CD4-positive, alpha-beta T cell treated with Interferon alpha-2 for 1 hour (primary cell): ENCODE measurements at regions not wholly inside any gene's neighbourhood (a gene's known extent, or its start where the extent isn't known, plus 50 kb on each side); places are given as distances from the start of the nearest gene placed in this dataset.

Experiments
- DNase-seq, 2 donors: peaks; one replicate each; pipeline ENCODE4 v3.0.0-alpha.2; 2020 to 2022

DNA sequence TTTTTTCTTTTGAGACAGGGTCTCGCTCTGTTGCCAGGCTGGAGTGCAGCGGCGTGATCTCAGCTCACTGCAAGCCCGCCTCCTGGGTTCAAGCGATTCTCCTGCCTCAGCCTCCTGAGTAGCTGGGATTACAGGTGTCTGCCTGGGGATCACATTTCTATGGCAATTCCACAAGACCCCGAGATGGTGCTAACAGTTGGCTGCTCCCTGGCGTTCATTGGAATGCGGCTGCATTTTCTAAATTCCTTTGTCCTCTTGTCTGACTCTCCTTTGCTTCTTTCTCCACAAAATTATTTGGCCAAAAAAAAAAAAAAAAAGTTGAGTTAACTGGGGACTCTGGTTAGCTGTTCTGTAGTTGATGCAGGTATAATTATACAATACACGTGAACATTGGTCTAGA lies 176.4 kb downstream of the ETS2 start:
- no peak for DNase-seq

DNA sequence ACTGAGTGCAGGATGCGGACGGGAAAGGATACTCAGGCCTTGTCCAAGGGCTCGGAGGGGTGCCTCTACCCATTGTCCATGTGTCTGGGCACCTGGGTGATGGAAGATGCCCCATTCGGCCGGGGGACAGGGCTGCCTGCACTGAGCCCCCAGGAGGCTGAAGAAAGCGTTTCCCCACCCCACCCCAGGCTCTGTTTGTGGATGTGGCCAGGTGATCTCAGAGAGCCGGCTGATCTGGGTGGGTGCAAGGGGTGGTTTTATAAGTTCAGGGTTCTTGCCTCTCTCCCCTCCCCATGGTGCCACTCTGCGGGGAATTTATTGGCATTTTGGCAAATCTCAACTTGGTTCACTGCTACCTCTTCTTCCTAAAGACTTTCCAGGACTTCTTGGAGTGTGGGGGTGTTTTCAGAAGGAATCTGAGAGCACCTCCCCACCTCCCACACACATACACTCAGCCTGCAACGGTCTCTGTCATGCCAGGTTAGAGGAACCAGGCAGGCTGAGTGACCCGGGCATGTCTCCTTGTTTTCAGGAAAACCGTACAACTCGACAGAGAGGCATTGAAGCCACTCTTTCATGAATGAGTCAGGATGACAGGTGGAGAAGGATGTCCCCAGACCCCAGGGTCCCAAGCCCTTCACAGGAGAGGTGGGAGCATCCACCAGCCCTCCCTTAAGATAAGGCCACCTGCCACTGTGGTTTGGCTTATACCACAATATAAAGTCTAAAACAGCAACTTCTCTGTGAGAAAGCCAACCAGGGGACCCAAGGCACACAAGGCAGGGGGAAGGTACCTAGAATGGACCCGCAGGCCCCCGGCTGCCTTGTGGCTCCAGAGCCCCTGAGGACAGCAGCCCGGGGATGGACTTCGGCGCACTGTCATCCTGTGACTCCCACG lies 174.9 kb downstream of the ETS2 start:
- DNase-seq, result no peak

DNA sequence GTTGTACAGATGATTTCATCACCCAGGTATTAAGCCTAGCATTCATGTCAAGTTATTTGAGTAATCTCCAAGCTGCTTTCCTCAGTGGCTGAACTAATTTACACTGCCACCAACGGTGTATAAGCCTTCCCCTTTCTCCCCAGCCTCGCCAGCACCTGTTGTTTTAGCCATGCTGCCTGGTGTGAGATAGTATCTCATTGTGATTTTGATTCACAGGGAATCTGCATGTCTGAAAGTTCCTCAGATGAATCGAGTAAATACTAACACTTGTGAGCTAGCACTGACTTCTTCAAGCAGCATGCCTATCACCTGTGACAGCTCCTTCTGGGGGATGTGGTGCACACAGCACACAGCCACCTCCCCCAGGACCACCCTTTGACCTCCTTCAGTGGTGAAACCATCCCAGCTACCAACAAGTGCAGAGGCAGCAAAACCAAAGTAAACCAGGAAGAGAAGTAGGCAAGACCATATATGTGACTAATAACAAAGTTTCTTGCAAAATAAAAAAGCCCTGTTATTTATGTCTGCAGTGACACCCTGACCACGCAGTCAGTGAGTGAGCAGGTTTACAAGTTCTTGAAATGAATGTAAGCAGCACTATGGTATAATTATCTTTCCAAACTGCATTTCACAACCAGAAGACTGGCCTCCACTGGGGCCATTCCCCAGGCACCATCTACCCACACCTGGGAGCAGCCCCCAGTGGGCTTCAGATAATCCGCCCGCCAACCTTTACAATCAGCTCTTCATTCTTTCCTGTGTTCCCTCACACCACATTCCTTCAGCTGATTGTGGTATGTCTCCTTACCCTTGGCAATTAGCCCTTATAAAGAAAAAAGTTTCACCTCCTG lies 173.8 kb downstream of the ETS2 start:
- peak in 1 of 2 donors; percentile 9 for DNase-seq

DNA sequence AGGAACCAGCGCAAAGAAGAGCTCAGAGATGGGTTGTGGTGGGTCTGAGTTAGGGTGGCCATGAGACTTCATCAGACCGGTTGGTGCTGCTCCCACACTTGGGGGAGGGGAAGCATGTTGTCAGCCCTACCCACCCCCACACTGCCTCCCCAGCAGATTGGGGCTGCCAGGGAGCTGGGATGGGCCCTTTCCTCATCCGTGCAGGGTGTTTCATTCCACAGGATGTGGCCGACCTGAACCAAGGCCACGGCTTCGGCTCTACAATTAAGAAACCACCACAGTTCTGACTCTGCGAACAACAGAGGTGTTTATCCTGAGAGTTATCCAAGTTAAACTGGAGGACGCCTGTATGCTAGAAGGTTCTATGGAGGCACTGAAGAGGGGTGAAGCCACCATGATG lies 171.2 kb downstream of the ETS2 start:
- no peak for DNase-seq

DNA sequence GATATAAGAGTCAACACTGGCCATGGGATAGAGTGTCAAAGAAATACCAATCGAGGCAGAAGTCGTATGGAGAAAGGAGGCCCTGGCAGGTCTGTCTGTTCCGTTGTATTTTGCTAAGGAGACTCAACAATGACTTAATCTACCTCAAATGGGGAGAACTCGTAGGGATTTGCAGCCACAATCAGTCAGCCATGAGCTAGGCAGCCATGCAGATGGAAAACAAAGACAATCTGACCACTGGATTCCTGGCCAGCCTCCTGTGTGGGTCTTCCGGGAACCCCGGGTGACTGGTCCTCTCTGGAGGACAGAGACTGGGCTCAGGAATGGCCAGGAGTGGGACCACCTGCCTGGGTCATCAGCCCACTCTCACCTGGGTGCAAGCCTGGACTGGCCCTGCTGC lies 167.8 kb downstream of the ETS2 start:
- DNase-seq, result no peak

DNA sequence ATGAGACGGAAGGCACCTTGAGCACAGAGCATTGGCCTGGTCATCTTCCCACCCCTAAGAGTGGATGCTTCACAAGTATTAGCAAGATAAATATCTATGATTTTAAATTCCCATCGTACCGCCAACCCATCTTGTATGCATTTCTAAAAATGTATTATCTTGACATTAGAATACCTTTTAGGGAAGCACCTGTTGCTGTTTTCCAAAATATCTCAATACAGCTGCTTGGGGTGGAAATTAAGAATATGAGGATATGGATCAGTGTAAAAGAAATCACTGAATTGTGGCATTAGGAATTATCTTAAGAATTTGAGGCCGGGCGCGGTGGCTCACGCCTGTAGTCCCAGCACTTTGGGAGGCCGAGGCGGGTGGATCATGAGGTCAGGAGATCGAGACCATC lies 166.3 kb downstream of the ETS2 start:
- no peak for DNase-seq

DNA sequence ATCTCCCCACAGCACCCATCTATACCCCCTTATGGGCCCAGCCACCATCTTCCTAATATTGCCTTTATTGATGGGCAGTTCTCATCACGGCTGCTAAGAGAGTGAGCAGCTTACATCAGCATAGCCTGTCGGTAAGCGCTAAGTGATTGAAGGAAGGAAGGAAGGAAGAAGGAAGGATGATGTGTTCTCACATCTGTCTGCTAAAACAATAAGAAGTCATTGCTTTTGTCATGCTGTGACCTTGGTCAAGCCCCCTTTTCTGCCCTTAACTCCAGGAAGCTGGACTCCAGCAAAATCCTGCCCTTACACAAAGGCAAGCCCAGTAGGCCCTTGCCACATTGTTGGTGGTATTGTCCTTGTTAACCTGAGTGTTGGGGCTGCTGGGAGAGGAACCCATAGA lies 165.0 kb downstream of the ETS2 start:
- DNase-seq, result no peak

DNA sequence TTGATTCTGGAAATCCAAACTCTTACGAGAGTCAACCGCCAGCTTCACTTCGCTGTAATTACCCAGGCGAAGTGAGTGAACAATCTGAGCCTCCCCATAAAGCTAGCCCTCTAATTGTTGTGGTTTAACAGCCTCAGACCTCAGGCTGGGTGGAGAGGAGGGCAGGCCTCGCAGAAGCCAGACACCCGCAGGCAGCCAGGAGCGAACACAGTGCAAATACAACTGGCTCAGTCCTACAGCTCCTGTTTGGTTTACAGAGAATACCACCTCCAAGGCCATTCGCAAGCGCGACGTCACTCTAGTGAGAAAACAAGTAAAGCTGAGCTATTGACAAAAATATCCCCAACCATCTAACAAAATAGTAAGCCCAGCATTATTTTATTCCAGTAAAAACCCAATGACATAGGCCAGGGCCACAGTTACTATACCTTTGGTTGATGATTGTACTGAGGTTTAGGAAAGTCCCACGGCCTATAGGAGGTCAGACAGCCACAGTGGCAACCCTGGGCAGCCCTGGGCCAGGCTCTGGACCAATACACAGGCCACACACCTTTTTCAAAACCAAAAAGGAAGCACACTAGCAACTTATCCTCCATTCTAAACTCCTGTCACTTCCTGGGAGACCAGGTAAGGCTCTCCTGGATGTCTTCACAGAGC lies 163.3 kb downstream of the ETS2 start:
- no peak for DNase-seq

DNA sequence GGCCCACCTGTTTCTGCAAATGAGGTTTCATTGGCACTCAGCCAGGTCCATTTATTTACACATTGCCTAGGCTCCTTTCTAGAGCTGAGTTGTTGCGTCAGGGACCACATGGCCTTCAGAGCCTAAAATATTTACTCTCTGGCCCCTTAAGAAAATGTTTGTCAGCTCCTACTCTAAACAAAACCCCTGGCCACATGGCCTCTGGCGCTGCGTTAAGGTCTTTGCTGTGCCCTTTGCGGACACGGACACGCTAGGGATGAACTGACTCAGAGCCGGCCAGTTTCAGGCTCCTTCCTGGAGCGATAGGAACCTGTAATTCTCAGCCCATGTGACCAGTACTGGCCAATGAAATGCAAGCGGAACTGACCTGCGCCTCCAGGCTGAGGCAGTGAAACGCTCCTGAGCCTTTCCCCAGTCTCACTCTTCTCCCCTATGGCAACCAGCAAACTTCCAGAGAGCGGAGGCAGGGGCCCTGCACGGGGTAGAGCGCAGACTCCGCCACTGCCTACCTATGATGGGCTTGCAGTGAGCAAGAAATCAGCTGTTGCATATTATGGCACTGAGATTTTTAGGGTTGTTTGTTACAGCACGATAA lies 160.3 kb downstream of the ETS2 start:
- DNase-seq, result no peak

DNA sequence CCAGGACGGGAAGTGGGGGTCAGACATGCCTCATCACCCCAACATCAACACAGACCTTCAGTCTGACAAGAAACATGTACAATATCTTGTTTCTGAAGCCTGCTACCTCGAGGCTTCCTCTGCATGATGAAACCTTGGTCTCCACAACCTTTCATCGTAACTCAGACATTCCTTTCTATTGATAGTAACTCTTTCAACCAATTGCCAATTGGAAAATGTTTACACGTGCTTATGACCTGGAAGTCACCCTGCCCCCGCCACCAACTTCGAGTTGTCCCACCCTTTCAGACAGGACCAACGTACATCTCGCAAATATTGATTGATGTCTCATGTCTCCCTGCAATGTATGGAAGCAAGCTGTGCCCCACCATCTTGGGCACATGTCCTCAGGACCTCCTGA lies 159.5 kb downstream of the ETS2 start:
- no peak for DNase-seq

DNA sequence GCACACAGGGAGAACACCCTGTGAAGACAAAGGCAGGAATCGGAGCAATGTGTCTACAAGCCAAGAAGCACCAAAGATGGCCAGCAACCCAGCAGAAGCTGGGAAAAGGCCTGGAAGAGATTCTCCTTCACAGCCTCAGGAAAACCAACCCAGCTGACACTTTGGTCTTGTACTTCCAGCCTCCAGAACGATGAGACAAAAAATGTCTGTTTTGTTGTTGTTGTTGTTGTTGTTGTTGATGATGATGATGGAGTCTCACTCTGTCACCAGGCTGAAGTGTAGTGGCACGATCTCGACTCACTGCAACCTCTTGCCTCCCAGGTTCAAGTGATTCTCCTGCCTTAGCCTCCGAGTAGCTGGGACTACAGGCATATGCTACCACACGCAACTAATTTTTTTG lies 157.3 kb downstream of the ETS2 start:
- DNase-seq, result no peak

DNA sequence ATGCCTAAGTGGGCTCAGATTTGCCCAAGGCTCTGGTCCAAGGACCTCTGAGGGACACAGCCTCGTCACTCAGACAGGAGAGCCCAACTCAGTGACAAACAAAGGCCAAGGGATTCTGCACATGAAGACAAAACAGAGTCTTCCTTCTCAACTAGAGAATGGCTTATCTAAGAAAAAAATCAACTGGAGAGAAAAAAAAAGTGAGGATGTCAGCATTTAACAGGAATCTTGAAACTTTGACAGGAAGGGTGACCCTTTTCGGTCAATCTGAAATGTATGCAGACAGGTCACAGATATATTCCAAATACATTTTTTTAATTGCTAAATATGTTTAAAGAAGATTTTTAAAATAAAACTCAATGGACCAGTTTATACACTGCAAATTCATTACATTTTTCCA lies 154.5 kb downstream of the ETS2 start:
- no peak for DNase-seq

DNA sequence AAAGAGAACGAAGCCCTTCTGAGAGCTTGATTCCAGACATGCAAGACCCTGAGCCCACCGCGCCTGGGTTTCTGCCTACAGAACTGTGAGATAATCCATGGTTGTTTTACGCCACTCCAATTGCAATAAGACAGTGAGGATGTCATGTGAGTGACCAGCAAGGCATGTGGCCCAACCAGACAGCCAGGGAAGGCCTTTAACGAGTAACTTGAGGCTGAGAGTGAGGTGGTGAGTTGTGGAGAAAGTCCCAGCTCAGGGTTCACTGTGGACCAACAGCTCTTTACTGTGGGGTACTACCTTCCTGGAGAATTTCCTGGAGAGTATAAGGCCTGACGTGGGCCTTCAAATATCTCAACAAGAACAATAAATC lies 153.9 kb downstream of the ETS2 start:
- no peak for DNase-seq

DNA sequence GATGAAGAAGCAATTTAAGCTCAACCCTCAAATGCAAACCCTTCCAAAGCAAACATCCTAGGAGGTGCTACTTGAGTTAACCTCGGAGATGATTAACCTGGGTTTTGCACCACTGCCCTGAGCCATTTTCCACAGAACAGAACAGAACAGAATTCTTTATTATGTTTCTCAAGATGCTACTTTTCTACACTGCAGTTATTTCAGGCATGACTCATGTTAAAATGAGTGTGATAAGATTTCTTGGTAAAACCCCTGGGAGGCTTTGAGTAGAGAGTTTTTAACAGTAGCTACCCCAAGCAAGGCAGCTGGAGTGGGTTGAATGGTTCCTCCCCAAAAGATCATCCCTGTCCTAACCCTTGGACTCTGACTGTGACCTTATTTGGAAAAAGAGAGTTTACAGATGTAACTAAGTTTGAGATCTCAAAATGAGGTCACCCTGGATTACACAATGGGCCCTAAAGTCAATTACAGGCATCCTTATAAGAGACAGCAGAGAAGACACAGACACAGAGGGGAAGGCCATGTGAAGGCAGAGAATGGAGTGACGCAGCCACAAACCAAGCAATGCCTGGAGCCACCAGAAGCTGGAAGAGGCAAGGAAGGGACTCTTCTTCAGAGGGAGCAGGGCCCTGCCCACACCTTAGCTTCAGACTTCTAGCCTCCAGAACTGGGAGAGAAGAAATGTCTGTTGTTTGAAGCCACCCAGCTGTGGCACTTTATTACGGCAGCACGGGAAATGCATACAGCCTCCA lies 153.4 kb downstream of the ETS2 start:
- peak in 1 of 2 donors; percentile 4 for DNase-seq

DNA sequence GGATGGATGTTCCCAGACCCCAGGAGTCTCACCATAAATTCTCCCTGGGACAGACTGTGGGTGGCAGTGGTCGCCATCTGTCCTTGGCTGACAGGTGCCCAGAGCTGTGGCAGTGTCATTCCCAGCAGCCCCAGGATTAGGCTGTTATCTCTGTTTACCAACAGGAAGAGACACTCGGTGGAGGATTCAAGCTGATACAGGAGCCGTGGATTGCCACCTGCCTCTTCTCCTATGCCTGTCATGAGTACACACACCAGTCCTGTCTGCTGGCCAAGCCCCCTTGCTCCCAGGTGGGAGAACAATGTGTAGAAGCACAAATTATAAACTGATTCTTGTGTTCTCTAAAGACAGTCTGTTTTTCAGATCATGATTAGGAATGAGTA lies 152.6 kb downstream of the ETS2 start:
- DNase-seq, result no peak

DNA sequence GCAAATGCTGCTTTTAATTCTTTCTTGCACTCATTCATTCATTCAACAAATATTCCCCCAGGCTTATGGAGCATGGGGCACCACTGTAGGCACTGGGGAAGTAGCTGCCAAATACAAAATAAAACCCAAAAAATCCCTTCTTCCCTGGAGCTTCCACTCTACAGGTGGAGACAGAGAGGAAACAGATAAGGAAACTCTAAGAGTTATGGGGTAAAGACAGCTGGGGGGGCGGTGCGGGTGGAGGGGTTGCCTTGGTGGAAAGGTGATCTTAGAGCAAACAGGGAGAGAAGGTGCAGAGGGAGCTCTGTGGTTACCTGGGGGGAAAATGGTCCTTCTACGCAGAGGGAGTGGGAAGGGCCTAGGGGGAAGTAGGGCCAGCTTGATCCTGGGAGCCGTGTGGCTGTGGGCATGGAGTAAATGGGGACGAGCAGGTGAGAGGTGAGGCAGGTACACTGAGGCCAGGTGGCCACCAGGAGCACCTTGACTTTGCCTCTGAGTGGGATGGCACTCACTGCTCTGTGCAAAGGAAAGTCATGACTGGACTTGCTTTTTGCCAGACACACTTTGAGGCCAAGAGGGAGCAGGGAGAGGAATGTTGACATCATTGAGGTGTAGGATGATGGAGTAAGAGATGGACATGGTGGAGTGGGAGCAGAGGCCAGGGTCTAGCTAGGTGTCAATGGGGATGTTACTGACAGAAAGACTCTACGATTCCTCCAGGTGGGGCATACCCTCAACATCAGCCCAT lies 152.0 kb downstream of the ETS2 start:
- no peak for DNase-seq

DNA sequence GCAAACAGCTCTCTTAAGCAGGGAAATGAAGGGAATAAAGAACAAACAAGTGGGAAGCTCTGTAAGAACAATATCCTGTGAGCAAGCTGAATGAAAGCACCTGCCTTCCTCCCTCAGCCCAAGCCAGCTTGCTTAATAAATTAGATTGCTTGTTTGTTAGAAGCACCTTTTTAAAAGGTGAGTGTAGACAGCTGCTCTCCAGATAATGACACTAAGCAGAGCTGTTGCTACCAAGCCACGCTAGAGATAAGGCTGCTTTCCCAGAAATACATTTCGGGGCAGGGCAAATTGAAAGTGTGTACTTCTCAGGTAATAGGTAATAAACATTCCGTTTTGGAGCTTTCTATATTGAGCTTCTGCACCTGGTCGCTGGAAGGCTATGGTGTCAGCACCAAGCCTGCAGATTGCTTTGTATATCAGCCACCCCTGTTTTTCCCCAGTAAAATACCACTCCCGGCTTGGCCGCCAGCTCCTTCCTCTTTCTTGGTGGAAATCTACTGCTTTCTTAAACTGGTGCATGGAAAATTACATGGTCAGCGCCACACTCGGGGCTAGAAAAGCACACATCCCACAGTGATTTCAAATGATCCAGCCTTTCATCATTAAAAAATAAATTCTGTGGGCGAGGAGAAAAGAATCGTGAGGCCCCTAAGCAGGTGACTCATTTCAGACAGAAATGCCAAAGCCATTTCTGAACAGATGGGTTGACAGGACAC lies 151.3 kb downstream of the ETS2 start:
- no peak for DNase-seq

DNA sequence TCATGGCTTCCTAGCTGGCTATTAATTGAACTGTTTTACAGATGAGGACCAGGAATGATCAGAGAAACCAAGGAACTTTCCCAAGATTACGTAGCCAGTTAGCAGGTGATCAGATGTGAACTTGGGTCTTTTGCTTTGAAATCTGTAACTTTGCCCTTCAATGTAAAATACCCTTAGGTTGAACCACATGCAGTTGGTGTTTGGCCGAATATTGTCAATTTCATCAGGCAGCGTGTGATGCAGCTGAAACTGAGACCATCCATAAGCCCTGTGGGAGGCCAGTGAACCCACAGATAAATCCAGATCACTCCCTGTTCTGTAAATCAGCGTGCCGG lies 150.8 kb downstream of the ETS2 start:
- no peak for DNase-seq

DNA sequence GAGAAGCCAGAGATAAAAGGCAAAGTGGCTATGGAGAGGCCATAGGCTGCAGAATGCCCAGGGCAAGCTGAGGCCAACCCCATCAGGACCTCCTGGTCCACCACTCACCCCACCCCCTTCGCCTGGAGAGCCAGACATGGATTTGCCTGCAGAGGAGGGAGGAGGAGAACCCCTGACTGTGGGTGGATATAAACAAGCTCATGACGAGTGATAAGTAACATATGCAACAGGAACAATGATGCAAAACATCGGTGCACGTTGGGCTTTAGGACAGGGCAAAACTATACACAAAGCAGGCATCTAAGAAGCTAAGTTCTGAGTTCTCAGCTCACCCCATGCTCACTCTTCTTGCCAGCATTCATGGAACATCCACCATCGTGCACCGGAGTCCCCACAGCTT lies 150.3 kb downstream of the ETS2 start:
- no peak for DNase-seq

DNA sequence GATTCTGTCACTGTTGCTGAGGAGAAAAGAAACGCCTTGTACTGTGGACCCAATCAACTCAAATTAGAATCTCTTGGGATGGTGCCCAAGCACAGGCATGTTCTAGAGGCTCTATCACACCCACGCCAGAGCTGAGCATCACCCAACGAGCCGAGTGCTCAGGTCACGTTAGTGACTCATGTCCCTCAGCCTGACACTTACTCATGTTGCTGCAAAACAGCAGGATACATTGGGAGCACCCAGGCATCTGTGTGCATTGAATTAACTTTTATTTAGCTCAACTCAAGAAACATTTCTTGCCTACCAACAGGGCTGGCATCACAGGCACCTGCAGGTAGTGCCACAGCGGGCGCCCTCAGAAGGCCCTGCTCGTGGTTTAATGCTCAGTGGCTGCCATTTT lies 149.8 kb downstream of the ETS2 start:
- no peak for DNase-seq

DNA sequence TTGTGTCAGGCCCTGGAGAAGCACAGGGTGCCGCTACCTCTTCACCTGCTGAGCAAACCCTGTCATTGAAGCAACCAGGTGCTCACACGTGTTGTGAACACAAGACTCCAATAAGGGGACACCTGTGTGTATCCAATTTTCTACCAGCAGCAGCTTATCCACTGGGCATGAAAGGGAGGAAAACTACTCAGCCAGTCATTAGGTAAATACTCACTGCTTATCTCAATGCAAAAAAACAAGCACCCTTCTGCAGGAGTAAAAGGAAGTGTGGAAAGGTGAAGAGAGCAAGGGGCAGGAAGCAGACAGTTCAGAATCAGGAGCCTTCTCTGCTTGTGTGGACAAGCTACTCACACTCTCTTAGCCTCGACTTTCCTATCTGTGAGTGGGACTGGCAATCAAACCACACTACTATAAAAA lies 148.9 kb downstream of the ETS2 start:
- DNase-seq, result no peak
